Brain microvascular endothelial cell (primary cell): ENCODE measurements at regions not wholly inside any gene's neighbourhood (a gene's known extent, or its start where the extent isn't known, plus 50 kb on each side); places are given as distances from the start of the nearest gene placed in this dataset.
"Not testable (repeated sequence)": the region's sequence is repeated elsewhere in the genome, so short reads cannot be mapped to it uniquely, and the experiment has no call there.

ENCODE experiments used
- DNase-seq: peaks from one replicate; pipeline ENCODE4 v3.0.0-alpha.2; 2020
- H3K27ac ChIP-seq: fragments of 250-450 bp; sonication (Bioruptor Pico); 2 replicates; pipeline ENCODE4 v1.5.1; 2020; ENCODE audit warnings: mild to moderate bottlenecking, moderate library complexity
- H3K27me3 ChIP-seq: fragments of 250-450 bp; sonication (Bioruptor Pico); replicated peaks from 2 replicates; pipeline ENCODE4 v1.5.1; 2020; ENCODE audit warnings: mild to moderate bottlenecking
- H3K36me3 ChIP-seq: fragments of 250-450 bp; sonication (Bioruptor Pico); replicated peaks from 2 replicates; pipeline ENCODE4 v1.5.1; 2020; ENCODE audit warnings: mild to moderate bottlenecking
- H3K4me3 ChIP-seq: 2 replicates; pipeline ENCODE4 v1.5.1; 2011; ENCODE audit warnings: low read depth, mild to moderate bottlenecking, control low read depth, low read length, moderate library complexity
- in situ Hi-C: cut with HindIII; loops from 2 replicates; pipeline ENCODE4 v1.10.0; 2017; ENCODE audit warnings: low sequenced_read_pairs, low pct_ligation_motif_present
- TF ChIP-seq, protein P1 (sequence below): IDR thresholded peaks from 2 replicates; pipeline ENCODE4 v1.5.1; 2011; ENCODE audit warnings: low read depth, mild to moderate bottlenecking, moderate library complexity, low read length, control low read depth, inconsistent platforms; ENCODE audit errors: missing control alignments

DNA sequence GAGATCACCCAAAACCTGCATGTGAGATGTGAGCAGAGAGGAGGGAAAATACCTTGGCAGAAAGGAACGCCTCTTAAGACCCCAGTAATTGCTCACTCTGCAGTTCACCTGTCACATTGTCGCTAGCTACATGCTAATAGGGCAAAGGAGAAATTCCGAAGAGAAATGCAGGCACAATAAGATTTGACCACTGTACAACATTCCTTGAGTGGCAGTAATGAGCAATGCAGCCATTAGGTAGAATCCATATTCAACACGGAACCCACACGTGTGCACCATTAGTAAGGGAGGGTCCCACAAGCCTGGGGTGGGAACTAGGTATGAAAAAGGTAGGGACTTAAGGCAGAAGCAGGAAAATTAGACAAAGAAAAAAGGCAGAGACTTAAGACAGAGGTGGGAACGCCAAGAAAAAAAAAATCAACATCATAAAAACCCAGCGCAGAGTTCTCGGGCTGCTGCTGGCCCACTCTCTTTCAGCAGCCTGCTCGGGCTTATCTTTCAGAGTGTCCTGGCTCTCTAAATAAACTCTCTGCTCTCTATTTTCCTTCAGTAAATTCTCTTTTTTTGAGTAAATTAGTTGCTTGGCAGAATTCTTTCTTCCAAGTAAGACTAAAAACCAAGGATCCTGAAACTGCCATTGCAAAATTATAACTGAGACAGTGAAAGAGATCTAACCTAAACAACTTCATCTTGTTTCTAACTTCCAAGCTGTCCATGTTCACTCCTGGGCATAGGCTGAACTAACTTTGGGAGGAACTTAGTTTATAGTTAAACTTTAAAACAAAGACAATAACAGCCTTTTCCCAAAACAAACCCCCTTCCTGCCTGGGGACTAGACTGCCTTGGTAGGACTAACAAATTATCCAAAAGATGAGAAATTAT, 116.5 kb downstream of the CD24 start:
- in situ Hi-C loops = no loop called here
- Histone ChIP-seq H3K27me3 (no peaks in the 10 kb centered on the region), H3K36me3 (no peaks in the 10 kb centered on the region), H3K27ac (no peak overlapping the region), H3K4me3 (no peak overlapping the region)
- TF ChIP-seq, protein P1, sequence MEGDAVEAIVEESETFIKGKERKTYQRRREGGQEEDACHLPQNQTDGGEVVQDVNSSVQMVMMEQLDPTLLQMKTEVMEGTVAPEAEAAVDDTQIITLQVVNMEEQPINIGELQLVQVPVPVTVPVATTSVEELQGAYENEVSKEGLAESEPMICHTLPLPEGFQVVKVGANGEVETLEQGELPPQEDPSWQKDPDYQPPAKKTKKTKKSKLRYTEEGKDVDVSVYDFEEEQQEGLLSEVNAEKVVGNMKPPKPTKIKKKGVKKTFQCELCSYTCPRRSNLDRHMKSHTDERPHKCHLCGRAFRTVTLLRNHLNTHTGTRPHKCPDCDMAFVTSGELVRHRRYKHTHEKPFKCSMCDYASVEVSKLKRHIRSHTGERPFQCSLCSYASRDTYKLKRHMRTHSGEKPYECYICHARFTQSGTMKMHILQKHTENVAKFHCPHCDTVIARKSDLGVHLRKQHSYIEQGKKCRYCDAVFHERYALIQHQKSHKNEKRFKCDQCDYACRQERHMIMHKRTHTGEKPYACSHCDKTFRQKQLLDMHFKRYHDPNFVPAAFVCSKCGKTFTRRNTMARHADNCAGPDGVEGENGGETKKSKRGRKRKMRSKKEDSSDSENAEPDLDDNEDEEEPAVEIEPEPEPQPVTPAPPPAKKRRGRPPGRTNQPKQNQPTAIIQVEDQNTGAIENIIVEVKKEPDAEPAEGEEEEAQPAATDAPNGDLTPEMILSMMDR = no peak
- DNase-seq = no peak

DNA sequence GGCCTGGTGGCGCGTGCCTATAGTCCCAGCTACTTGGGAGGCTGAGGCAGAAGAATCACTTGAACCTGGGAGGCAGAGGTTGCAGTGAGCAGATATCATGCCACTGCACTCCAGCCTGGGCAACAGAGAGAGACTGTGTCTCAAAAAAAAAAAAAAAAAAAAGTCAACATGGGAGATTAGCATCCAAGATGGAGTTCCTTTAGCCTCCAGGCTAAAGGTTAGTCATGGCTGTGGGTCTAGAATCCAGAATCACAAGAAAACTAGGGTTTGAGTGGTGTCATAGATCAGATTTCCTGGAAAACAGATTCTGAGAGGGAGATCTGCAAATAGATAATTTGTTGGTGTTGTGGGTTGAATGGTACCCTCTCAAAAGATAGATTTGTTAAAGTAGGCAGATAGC, 117.2 kb downstream of the CD24 start:
- H3K36me3 ChIP-seq, H3K4me3 ChIP-seq, DNase-seq, H3K27me3 ChIP-seq, H3K27ac ChIP-seq, in situ Hi-C loops: not testable (repeated sequence)

DNA sequence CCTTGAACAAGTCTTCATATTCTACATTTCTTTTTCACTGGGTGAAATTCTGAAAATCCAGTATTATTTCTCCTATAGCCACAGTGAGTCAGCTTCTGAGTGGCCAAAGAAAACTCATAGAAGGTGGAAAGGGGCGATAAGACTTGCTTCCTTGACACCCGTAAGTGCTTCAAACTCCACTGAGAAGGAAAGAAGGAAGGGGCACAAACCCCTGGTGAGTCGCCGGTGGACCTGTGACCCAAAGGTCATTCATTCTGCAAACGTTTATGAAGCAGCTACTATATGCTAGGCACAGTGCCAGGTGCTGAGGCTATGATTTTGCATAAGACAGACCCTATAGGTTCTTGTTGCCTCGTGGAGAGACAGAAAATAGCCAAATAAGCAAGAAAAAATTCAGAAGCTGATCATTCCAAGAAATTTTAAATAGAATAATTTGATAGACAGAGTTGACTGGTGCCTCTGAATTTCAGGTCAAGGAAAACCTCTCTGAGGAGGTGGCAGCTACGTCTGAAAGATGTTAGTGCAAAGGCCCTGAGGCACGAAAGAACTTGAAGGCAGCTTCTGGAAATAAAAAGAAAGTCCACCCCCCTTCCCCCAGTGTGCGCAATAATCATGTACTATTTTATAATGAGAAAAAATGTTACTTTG, 118.2 kb downstream of the CD24 start:
- no peak for DNase-seq
- TF ChIP-seq, protein P1 = no peak
- Histone ChIP-seq H3K4me3 (no peak overlapping the region), H3K36me3 (no peaks in the 10 kb centered on the region), H3K27me3 (no peaks in the 10 kb centered on the region), H3K27ac (no peak overlapping the region)
- in situ Hi-C loops = no loop called here

DNA sequence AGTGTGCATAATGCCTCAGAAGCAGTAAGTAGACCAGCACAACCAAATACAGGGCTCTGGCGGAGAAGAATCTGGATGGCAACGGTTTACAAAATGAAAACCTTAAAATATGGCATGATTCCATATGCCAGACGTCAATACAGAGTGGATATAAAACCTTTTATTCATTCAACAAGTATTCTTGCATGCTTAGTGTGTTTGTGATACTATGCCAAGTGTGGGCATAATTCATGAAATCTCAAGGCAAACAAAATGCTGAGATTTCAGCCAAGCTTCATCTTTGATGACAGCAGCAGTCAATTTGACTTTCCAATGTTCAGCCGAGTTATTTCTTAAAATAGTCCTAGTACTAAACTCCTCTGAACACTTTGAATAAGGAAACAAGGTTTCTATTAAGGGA, 119.4 kb downstream of the CD24 start:
- in situ Hi-C loops = no loop called here
- no peak overlapping the region for H3K4me3 ChIP-seq
- H3K27ac ChIP-seq = no peak overlapping the region
- DNase-seq = no peak
- H3K36me3 ChIP-seq = no peaks in the 10 kb centered on the region
- TF ChIP-seq, protein P1 = no peak
- no peaks in the 10 kb centered on the region for H3K27me3 ChIP-seq

DNA sequence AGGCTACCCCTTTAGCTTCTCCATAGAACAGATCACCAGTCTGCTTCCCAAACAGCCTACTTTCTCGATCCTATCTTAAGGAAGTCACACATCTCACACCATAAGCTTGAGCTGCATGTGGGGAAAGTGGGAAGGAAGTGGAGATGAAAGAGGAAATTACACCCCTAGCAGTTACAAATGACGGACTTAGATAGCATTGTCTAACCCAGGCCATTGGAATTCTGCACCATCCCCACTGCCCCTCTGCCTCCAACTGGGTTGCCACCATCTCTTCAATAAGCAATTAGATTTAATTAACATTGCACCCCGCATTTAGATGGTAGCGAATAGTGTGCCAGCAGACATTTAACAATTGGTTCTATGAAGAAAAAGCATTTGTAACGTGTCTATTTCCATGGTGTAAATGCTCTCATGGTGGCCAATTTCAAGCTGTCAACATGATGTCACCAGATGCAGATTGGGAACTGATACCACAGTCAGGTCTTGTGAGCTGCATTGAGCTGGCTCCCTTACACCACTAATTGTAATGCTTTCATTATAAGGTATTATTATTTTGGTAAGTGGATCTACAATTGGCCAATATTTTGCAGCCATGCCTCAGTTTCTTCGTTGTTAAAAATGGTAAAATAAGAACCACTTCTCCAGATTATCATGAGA, 124.7 kb downstream of the CD24 start:
- no peak overlapping the region for H3K4me3 ChIP-seq

More for the DNA sequence above, 124.7 kb downstream of the CD24 start:
- TF ChIP-seq, protein P1 = no peak
- in situ Hi-C loops = no loop called here
- Histone ChIP-seq H3K27me3 (no peaks in the 10 kb centered on the region), H3K36me3 (no peaks in the 10 kb centered on the region), H3K27ac (no peak overlapping the region)
- no peak for DNase-seq
